ENCODE measurements at regions not wholly inside any gene's neighbourhood (a gene's known extent, or its start where the extent isn't known, plus 50 kb on each side); places are given as distances from the start of the nearest gene placed in this dataset.

- H3K27me3 ChIP-seq (replicated peaks in 1 of 7) = no peaks in the 10 kb centered on the region
- H3K4me1 ChIP-seq = no peaks in the 10 kb centered on the region
- no peak overlapping the region for H3K27ac ChIP-seq
- peaks cover 0 to 32% (median 10%) of the 10 kb centered on the region in 8 donors for H3K9me3 ChIP-seq
- no peaks in the 10 kb centered on the region for H3K36me3 ChIP-seq
- intact Hi-C loops (cut with DNase I; ENCODE audit: low total_unique reads) = no loop called here
- DNase-seq = no peak
- TF ChIP-seq POLR2AphosphoS5 (IDR thresholded peaks at IDR 0.05) = no peak
- TF ChIP-seq, protein P1, sequence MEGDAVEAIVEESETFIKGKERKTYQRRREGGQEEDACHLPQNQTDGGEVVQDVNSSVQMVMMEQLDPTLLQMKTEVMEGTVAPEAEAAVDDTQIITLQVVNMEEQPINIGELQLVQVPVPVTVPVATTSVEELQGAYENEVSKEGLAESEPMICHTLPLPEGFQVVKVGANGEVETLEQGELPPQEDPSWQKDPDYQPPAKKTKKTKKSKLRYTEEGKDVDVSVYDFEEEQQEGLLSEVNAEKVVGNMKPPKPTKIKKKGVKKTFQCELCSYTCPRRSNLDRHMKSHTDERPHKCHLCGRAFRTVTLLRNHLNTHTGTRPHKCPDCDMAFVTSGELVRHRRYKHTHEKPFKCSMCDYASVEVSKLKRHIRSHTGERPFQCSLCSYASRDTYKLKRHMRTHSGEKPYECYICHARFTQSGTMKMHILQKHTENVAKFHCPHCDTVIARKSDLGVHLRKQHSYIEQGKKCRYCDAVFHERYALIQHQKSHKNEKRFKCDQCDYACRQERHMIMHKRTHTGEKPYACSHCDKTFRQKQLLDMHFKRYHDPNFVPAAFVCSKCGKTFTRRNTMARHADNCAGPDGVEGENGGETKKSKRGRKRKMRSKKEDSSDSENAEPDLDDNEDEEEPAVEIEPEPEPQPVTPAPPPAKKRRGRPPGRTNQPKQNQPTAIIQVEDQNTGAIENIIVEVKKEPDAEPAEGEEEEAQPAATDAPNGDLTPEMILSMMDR (IDR thresholded peaks at IDR 0.05 in 8 of 11, conservative IDR thresholded peaks at IDR 0.05 in 3 of 11) = no peak
- TF ChIP-seq POLR2A (IDR thresholded peaks at IDR 0.05) = no peak
- WGBS, 5 donors = 68 to 90% (median 88%) methylated on average over 3 of the region's 3 CpGs
- no peak overlapping the region for H3K4me3 ChIP-seq
Observed at GRCh38 chr14:40240245-40240859, 808.1 kb upstream of the FBXO33 start.

- Histone ChIP-seq H3K4me3 (no peak overlapping the region), H3K9me3 (peaks cover 0 to 36% (median 16%) of the 10 kb centered on the region in 8 donors), H3K27ac (no peak overlapping the region), H3K27me3 (replicated peaks in 1 of 7) (no peaks in the 10 kb centered on the region), H3K36me3 (no peaks in the 10 kb centered on the region), H3K4me1 (no peaks in the 10 kb centered on the region)
- TF ChIP-seq, protein P1 (IDR thresholded peaks at IDR 0.05 in 8 of 11, conservative IDR thresholded peaks at IDR 0.05 in 3 of 11) = no peak
- TF ChIP-seq POLR2A (IDR thresholded peaks at IDR 0.05) (no peak), POLR2AphosphoS5 (IDR thresholded peaks at IDR 0.05) (no peak)
- no peak for DNase-seq
- 71 to 86% (median 82%) methylated on average over 2 of the region's 2 CpGs for WGBS, 5 donors
- intact Hi-C loops (cut with DNase I; ENCODE audit: low total_unique reads) = no loop called here
Observed at GRCh38 chr14:40232302-40232701, 800.1 kb upstream of the FBXO33 start.

- intact Hi-C loops (cut with DNase I; ENCODE audit: low total_unique reads) = no loop called here
- no peak overlapping the region for H3K27ac ChIP-seq
- H3K36me3 ChIP-seq = no peaks in the 10 kb centered on the region
- WGBS, 5 donors = 64 to 80% (median 70%) methylated on average over 1 of the region's 1 CpG
- no peak for DNase-seq
- no peaks in the 10 kb centered on the region for H3K4me1 ChIP-seq
- peaks cover 0 to 23% (median 3%) of the 10 kb centered on the region in 8 donors for H3K9me3 ChIP-seq
- no peak overlapping the region for H3K4me3 ChIP-seq
- no peaks in the 10 kb centered on the region for H3K27me3 ChIP-seq (replicated peaks in 1 of 7)
- TF ChIP-seq POLR2A (IDR thresholded peaks at IDR 0.05) = no peak
- no peak for TF ChIP-seq POLR2AphosphoS5 (IDR thresholded peaks at IDR 0.05)
- TF ChIP-seq, protein P1 (IDR thresholded peaks at IDR 0.05 in 8 of 11, conservative IDR thresholded peaks at IDR 0.05 in 3 of 11) = no peak
Observed at GRCh38 chr14:40229676-40230075, 797.4 kb upstream of the FBXO33 start.

GRCh38 chr14:40222996-40223395 lies 790.8 kb upstream of the FBXO33 start:
- no peaks in the 10 kb centered on the region for H3K36me3 ChIP-seq
- H3K27ac ChIP-seq = no peak overlapping the region
- H3K4me3 ChIP-seq = no peak overlapping the region
- H3K4me1 ChIP-seq = no peaks in the 10 kb centered on the region
- TF ChIP-seq POLR2A (IDR thresholded peaks at IDR 0.05) (no peak), POLR2AphosphoS5 (IDR thresholded peaks at IDR 0.05) (no peak)
- TF ChIP-seq, protein P1 (IDR thresholded peaks at IDR 0.05 in 8 of 11, conservative IDR thresholded peaks at IDR 0.05 in 3 of 11) = no peak
- intact Hi-C loops (cut with DNase I; ENCODE audit: low total_unique reads) = no loop called here
- no peaks in the 10 kb centered on the region for H3K27me3 ChIP-seq (replicated peaks in 1 of 7)
- DNase-seq = no peak
- peaks cover 0 to 13% (median under 1%) of the 10 kb centered on the region in 8 donors for H3K9me3 ChIP-seq
- 78 to 90% (median 84%) methylated on average over 4 of the region's 4 CpGs for WGBS, 5 donors
